ENCODE measurements at regions not wholly inside any gene's neighbourhood (a gene's known extent, or its start where the extent isn't known, plus 50 kb on each side); places are given as distances from the start of the nearest gene placed in this dataset.
"Not testable (repeated sequence)": the region's sequence is repeated elsewhere in the genome, so short reads cannot be mapped to it uniquely, and the experiment has no call there.

- no peaks in the 10 kb centered on the region for H3K27me3 ChIP-seq
- no peaks in the 10 kb centered on the region for H3K4me1 ChIP-seq (ENCODE audit: insufficient read depth)
- no peak for DNase-seq (ENCODE audit: low spot score)
- H4K20me1 ChIP-seq (ENCODE audit: insufficient read depth, poor library complexity, severe bottlenecking) = no peaks in the 10 kb centered on the region
- H3K9me3 ChIP-seq (ENCODE audit: low read depth) = no peaks in the 10 kb centered on the region
- no peaks in the 10 kb centered on the region for H3K79me2 ChIP-seq
- H3K9me2 ChIP-seq (replicated peaks; ENCODE audit: insufficient read depth) = no peaks in the 10 kb centered on the region
- no peak overlapping the region for H3K27ac ChIP-seq
- no peak overlapping the region for H3K4me2 ChIP-seq
- no peak overlapping the region for H3K4me3 ChIP-seq
- 91% methylated on average over 2 of the region's 2 CpGs for WGBS (ENCODE audit: low lambda C conversion rate, missing lambda C conversion rate)
- TF ChIP-seq CTCF (IDR thresholded peaks at IDR 0.05; ENCODE audit: poor library complexity) (no peak), EZH2phosphoT487 (IDR thresholded peaks at IDR 0.05; ENCODE audit: low read depth, severe bottlenecking, unreplicated experiment) (no peak), EZH2 (IDR thresholded peaks at IDR 0.05; ENCODE audit: borderline replicate concordance) (no peak)
- no peak overlapping the region for H2AFZ ChIP-seq
- no peaks in the 10 kb centered on the region for H3K36me3 ChIP-seq (replicated peaks; ENCODE audit: insufficient read depth, low read depth)
Observed at GRCh38 chr5:109558952-109559351, 130.8 kb upstream of the MAN2A1 start.

- H3K4me1 ChIP-seq (ENCODE audit: insufficient read depth) = no peaks in the 10 kb centered on the region
- whole genome bisulfite sequencing (ENCODE audit: low lambda C conversion rate, missing lambda C conversion rate) = 77% methylated on average over 3 of the region's 3 CpGs
- no peak overlapping the region for H3K4me3 ChIP-seq
- no peak for DNase-seq (ENCODE audit: low spot score)
- H3K27me3 ChIP-seq = no peaks in the 10 kb centered on the region
- H3K79me2 ChIP-seq = no peaks in the 10 kb centered on the region
- H3K9me2 ChIP-seq (replicated peaks; ENCODE audit: insufficient read depth) = no peaks in the 10 kb centered on the region
- H3K36me3 ChIP-seq (replicated peaks; ENCODE audit: insufficient read depth, low read depth) = no peaks in the 10 kb centered on the region
- no peak for TF ChIP-seq EZH2 (IDR thresholded peaks at IDR 0.05; ENCODE audit: borderline replicate concordance)
- no peak for TF ChIP-seq EZH2phosphoT487 (IDR thresholded peaks at IDR 0.05; ENCODE audit: low read depth, severe bottlenecking, unreplicated experiment)
- no peak for TF ChIP-seq CTCF (IDR thresholded peaks at IDR 0.05; ENCODE audit: poor library complexity)
- no peak overlapping the region for H3K27ac ChIP-seq
- no peaks in the 10 kb centered on the region for H4K20me1 ChIP-seq (ENCODE audit: insufficient read depth, poor library complexity, severe bottlenecking)
- H3K4me2 ChIP-seq = no peak overlapping the region
- no peak overlapping the region for H2AFZ ChIP-seq
- H3K9me3 ChIP-seq (ENCODE audit: low read depth) = no peaks in the 10 kb centered on the region
Observed at GRCh38 chr5:109558364-109558763, 131.4 kb upstream of the MAN2A1 start.

- Histone ChIP-seq H3K4me1 (ENCODE audit: insufficient read depth) (no peaks in the 10 kb centered on the region), H3K36me3 (replicated peaks; ENCODE audit: insufficient read depth, low read depth) (no peaks in the 10 kb centered on the region), H3K9me3 (ENCODE audit: low read depth) (no peaks in the 10 kb centered on the region), H3K4me2 (no peak overlapping the region), H2AFZ (no peak overlapping the region), H3K4me3 (no peak overlapping the region), H3K9me2 (replicated peaks; ENCODE audit: insufficient read depth) (no peaks in the 10 kb centered on the region), H4K20me1 (ENCODE audit: insufficient read depth, poor library complexity, severe bottlenecking) (no peaks in the 10 kb centered on the region), H3K79me2 (no peaks in the 10 kb centered on the region), H3K27ac (no peak overlapping the region), H3K27me3 (no peaks in the 10 kb centered on the region)
- no peak for DNase-seq (ENCODE audit: low spot score)
- TF ChIP-seq EZH2 (IDR thresholded peaks at IDR 0.05; ENCODE audit: borderline replicate concordance) = no peak
- TF ChIP-seq EZH2phosphoT487 (IDR thresholded peaks at IDR 0.05; ENCODE audit: low read depth, severe bottlenecking, unreplicated experiment) = no peak
- no peak for TF ChIP-seq CTCF (IDR thresholded peaks at IDR 0.05; ENCODE audit: poor library complexity)
- WGBS (ENCODE audit: low lambda C conversion rate, missing lambda C conversion rate) = 95% methylated on average over 1 of the region's 1 CpG
Observed at GRCh38 chr5:109553846-109554245, 135.9 kb upstream of the MAN2A1 start.

- 97% methylated on average over 4 of the region's 4 CpGs for WGBS (ENCODE audit: low lambda C conversion rate, missing lambda C conversion rate)
- H2AFZ ChIP-seq; H3K27ac ChIP-seq; H3K36me3 ChIP-seq (replicated peaks; ENCODE audit: insufficient read depth, low read depth); H3K79me2 ChIP-seq; H3K9me3 ChIP-seq (ENCODE audit: low read depth); H3K9me2 ChIP-seq (replicated peaks; ENCODE audit: insufficient read depth); H3K4me1 ChIP-seq (ENCODE audit: insufficient read depth); DNase-seq (ENCODE audit: low spot score); H3K4me3 ChIP-seq; H3K27me3 ChIP-seq; H3K4me2 ChIP-seq; H4K20me1 ChIP-seq (ENCODE audit: insufficient read depth, poor library complexity, severe bottlenecking): not testable (repeated sequence)
Observed at GRCh38 chr5:109551234-109551633, 138.5 kb upstream of the MAN2A1 start.

All from hepatocyte (in vitro differentiated cells).